Type B pancreatic cell (in vitro differentiated cells): ENCODE measurements at regions not wholly inside any gene's neighbourhood (a gene's known extent, or its start where the extent isn't known, plus 50 kb on each side); places are given as distances from the start of the nearest gene placed in this dataset.
A peak's percentile ranks its signal among the peaks of the same experiment; 100 is the strongest.

Source experiments
- DNase-seq: peaks from one replicate; pipeline ENCODE4 v3.0.0; 2021; ENCODE audit warnings: mixed read lengths; ENCODE audit not compliant: unreplicated experiment; ENCODE audit errors: extremely low spot score
- H3K27ac Mint-ChIP-seq: 2 replicates; pipeline ENCODE4 v1.8.0; 2021; ENCODE audit warnings: mild to moderate bottlenecking, mixed read lengths
- H3K27me3 Mint-ChIP-seq: 2 replicates; pipeline ENCODE4 v1.8.0; 2021; ENCODE audit warnings: mixed read lengths
- H3K36me3 Mint-ChIP-seq: 2 replicates; pipeline ENCODE4 v1.8.0; 2021; ENCODE audit warnings: mixed read lengths
- H3K4me1 Mint-ChIP-seq: one replicate; pipeline ENCODE4 v1.8.0; 2021; ENCODE audit warnings: mixed read lengths; ENCODE audit not compliant: unreplicated experiment
- H3K4me3 Mint-ChIP-seq: 2 replicates; pipeline ENCODE4 v1.8.0; 2021; ENCODE audit warnings: mild to moderate bottlenecking, mixed read lengths
- H3K9me3 Mint-ChIP-seq: 2 replicates; pipeline ENCODE4 v1.8.0; 2021; ENCODE audit warnings: mixed read lengths
- TF ChIP-seq, protein P1 (sequence below): fragments of 200-600 bp; sonication (generic); conservative IDR thresholded peaks from 2 replicates; pipeline ENCODE4 v1.5.0; 2021; ENCODE audit warnings: antibody characterized with exemption, mild to moderate bottlenecking

DNA sequence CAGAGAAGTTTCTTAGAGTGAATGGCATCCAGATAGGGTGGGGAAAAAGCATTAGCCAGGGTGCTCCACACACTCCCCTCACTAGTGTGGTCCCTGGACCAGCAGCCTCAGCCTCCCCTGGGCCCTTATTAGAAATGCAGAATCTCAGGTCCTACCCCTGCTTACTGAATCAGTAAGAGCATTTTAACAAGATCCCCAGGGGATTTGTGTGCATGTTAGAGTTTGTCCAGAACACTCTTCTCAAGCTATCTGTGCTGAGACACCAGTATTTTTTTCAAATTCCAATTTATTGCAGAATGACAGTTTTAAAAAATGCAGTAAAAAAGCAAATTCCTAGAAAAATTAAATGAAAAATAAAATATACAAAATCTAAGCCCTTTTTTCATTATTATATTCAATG is 123.1 kb downstream of the MIAT start:
- no peaks in the 10 kb centered on the region for H3K9me3 Mint-ChIP-seq
- DNase-seq = no peak
- peaks cover 39% of the 10 kb centered on the region for H3K4me1 Mint-ChIP-seq
- H3K4me3 Mint-ChIP-seq = no peak overlapping the region
- H3K27ac Mint-ChIP-seq = no peak overlapping the region
- H3K36me3 Mint-ChIP-seq = peaks cover 14% of the 10 kb centered on the region
- H3K27me3 Mint-ChIP-seq = peaks cover 19% of the 10 kb centered on the region
- TF ChIP-seq, protein P1, sequence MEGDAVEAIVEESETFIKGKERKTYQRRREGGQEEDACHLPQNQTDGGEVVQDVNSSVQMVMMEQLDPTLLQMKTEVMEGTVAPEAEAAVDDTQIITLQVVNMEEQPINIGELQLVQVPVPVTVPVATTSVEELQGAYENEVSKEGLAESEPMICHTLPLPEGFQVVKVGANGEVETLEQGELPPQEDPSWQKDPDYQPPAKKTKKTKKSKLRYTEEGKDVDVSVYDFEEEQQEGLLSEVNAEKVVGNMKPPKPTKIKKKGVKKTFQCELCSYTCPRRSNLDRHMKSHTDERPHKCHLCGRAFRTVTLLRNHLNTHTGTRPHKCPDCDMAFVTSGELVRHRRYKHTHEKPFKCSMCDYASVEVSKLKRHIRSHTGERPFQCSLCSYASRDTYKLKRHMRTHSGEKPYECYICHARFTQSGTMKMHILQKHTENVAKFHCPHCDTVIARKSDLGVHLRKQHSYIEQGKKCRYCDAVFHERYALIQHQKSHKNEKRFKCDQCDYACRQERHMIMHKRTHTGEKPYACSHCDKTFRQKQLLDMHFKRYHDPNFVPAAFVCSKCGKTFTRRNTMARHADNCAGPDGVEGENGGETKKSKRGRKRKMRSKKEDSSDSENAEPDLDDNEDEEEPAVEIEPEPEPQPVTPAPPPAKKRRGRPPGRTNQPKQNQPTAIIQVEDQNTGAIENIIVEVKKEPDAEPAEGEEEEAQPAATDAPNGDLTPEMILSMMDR = no peak

DNA sequence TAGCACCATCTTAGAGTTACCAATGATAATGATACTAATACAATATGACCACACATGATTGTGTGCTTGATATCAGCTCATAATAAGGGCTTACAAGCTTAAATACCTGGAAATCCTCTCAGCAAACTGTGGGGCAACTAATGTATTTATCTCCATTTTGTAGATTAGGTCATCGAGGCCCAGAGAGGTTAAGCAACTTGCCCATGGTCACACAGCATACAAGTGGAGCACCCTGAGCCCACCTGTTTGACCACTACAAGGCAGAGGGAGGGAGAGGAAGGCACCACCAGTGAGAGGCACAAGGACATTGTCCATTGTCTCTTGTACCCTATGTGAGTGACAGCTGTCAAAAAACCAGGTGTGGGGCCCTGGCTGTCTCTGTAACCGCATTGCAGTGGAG is 123.7 kb downstream of the MIAT start:
- H3K36me3 Mint-ChIP-seq = peaks cover 14% of the 10 kb centered on the region
- no peaks in the 10 kb centered on the region for H3K9me3 Mint-ChIP-seq
- TF ChIP-seq, protein P1 = no peak
- peaks cover 21% of the 10 kb centered on the region for H3K27me3 Mint-ChIP-seq
- DNase-seq = no peak
- peaks cover 41% of the 10 kb centered on the region for H3K4me1 Mint-ChIP-seq
- H3K27ac Mint-ChIP-seq = no peak overlapping the region
- no peak overlapping the region for H3K4me3 Mint-ChIP-seq

DNA sequence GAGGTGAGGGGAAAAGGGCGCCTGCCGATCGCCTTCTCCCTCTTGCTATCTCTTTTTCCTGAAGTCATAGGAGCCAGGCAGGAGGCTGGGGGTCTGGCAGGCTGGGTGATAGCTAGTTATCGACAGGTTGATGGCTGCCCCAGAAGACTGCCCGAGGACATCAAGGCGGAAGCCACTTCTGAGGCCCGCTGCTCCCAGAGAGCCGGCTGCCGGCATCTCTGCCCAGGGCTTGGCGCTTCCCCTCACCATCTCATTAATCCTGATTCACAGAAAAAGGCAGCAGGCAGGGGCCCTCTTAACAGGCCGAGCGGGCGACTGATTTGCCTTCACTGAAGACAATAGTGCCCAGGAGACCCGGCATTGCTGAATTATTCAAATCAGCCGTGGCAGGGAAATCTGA is 124.2 kb downstream of the MIAT start:
- Mint-ChIP-seq H3K4me1 (peaks cover 39% of the 10 kb centered on the region), H3K9me3 (no peaks in the 10 kb centered on the region), H3K4me3 (no peak overlapping the region), H3K27me3 (peaks cover 21% of the 10 kb centered on the region), H3K36me3 (peaks cover 14% of the 10 kb centered on the region), H3K27ac (no peak overlapping the region)
- DNase-seq = no peak
- TF ChIP-seq, protein P1 = no peak

DNA sequence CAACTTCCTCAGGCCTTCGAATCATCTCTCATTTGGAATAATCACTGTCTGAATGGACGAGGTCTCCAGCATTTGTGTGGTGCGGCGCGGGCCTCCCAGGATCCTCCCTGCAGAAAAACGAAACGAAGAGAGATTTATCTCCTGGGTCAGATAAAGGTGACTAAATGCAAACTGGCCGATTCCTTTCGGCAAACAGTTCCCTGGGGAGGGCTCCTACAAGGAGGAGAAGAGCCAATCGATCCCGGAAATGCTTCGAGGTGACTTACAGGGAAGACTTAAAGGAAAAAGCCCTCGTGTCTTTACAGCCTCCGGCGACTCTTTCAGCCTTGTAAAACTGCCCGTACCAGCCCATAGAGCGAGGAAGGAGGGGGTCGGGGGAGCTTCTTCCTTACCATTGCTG is 126.5 kb downstream of the MIAT start:
- H3K9me3 Mint-ChIP-seq = no peaks in the 10 kb centered on the region
- peaks cover 10% of the 10 kb centered on the region for H3K36me3 Mint-ChIP-seq
- no peak for DNase-seq
- H3K27ac Mint-ChIP-seq = no peak overlapping the region
- peaks cover 21% of the 10 kb centered on the region for H3K27me3 Mint-ChIP-seq
- peaks cover 28% of the 10 kb centered on the region for H3K4me1 Mint-ChIP-seq
- H3K4me3 Mint-ChIP-seq = peak overlapping the region; percentile 62
- TF ChIP-seq, protein P1 = no peak

DNA sequence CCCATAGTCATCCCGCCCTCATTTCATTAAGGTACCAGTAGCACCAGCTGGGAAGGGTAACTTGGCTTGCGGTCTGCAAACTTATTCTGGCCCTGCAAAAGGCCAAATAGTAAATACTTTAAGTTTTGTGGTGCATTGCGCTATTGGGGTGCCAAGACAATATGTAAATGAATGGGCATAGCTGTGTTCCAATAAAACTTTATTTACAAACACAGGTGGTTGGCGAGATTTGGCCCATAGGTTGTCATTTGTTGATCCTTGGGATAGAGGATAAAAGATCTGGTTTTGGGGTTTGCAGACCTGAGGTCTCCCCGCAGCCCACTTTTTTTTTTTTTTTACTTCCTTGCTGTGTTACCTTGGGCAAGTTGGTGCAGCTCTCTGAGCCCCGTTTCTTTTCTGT is 127.4 kb downstream of the MIAT start:
- Mint-ChIP-seq H3K9me3 (no peaks in the 10 kb centered on the region), H3K4me3 (no peak overlapping the region), H3K27me3 (peaks cover 18% of the 10 kb centered on the region), H3K27ac (no peak overlapping the region), H3K36me3 (peaks cover 6% of the 10 kb centered on the region), H3K4me1 (peaks cover 20% of the 10 kb centered on the region)
- TF ChIP-seq, protein P1 = no peak
- DNase-seq = no peak

DNA sequence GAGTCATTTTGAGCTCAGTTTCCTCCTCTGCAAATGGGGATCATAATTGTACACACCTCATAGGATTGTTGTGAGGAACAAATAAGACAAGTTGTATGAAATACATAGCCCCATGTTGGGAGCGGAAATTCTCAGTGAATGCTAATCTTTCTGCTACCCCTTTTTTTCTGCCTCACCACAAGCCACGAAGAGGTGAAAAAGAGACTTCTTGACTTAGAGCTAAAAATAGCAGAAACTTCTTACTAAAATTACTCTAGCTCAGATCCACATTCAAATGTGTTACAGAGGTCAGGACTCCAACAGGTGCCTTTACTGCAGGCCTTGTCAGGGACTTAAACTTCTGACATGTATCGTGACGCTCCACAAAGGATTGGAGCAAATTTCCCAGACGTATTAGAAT is 128.5 kb downstream of the MIAT start:
- no peak overlapping the region for H3K27ac Mint-ChIP-seq
- H3K9me3 Mint-ChIP-seq = no peaks in the 10 kb centered on the region
- no peak for DNase-seq
- H3K4me1 Mint-ChIP-seq = peaks cover 20% of the 10 kb centered on the region
- H3K4me3 Mint-ChIP-seq = no peak overlapping the region
- TF ChIP-seq, protein P1 = no peak
- peaks cover 4% of the 10 kb centered on the region for H3K36me3 Mint-ChIP-seq
- H3K27me3 Mint-ChIP-seq = peaks cover 18% of the 10 kb centered on the region
